ENCODE measurements at regions not wholly inside any gene's neighbourhood (a gene's known extent, or its start where the extent isn't known, plus 50 kb on each side); places are given as distances from the start of the nearest gene placed in this dataset.
"Not testable (repeated sequence)": the region's sequence is repeated elsewhere in the genome, so short reads cannot be mapped to it uniquely, and the experiment has no call there.

DNA sequence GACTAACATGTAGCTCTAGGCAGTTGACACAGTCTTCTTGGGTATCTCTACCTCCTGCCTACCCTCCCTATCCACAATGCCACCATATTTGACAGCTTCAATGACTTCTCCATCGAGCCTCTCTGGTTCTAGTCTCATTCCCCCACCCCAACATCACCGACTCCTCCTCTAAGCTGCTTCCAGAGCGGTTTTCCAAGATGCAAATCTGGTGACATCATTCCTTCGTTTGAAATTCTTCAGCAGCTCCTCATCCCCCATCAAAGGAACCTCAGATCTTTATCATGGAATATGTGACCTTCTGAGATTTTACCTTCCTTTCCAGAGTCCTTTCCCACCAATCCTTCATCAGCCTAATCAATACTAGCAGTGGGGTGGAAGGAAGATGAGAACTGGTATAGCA is 352.4 kb upstream of the RUNX1 start:
- DNase-seq (ENCODE audit: low spot score), result no peak

DNA sequence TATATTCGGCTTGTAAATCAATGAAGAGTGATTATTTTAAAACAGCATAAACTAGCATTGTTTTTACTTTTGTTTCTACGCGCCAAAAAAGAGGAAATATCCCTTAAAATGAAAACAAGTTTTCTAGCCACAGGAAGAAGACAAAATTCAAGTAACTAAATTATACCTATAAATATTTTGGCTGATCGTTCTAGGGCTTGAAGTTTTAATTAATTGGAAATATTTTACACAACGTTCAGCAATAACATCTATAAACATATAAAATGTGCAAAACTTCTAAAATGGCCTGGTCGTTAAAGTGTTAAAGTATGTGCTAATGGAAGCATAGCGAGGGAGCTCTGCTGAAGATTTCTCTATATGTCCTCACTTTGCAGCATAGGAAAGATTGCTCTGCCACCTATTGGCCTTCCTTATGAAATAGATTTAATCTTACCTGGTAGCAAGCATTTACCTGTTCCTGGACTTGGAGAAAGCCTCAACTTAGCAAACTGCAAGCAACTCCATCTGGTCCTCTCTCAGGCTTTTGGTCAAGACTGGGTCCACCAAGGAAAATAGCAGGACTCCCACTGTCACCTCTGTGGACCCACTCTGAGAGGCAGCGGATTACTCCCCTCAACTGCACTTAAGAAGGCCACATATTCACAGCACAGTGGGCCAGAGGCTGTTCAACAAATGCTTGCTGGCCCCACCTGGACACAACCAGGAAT is 351.3 kb upstream of the RUNX1 start:
- DNase-seq (ENCODE audit: low spot score), result peak; percentile 80

DNA sequence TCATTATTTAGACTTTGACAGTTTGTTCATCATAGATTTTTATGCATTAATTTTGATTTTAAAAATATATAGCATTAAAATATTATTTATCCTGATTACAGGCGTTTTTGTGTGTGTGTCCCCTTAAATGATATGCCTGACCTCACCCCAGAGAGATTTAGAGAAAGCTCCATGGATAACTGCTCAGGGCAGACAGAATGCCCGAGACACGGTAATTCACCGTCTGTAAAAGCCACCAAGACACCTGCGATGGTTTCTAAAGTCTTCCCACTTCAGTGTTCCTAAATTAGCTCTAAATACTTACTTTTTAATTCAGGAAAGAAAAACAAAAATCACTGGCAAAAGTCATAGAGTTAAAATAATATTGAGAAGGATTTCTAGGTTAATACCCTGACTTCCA is 350.6 kb upstream of the RUNX1 start:
- peak; percentile 38 for DNase-seq (ENCODE audit: low spot score)

DNA sequence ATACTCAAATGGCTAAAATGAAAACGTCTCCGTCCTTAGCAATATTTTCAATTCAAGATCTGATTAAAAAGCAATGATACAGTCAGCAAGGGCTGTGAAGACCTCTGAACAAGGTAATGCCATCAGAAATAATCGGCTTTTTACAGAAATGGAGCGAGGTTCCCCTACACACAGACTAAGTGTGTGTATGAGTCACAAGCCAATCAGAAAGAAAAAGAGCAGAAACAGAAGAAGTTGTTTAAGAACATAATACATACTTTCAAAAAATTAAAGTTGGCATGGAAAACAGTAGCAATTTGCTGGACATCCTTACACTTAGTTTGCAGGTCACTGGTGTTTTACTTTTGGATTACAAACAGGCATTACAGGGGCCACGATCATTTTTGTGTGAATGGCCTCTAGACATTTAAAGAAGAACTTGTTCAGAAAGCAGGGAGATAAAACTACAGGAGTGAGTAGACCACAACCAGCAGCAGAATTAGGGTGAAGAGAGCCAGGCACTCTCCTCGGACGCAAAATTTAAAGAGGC is 350.0 kb upstream of the RUNX1 start:
- DNase-seq (ENCODE audit: low spot score), result peak; percentile 52

DNA sequence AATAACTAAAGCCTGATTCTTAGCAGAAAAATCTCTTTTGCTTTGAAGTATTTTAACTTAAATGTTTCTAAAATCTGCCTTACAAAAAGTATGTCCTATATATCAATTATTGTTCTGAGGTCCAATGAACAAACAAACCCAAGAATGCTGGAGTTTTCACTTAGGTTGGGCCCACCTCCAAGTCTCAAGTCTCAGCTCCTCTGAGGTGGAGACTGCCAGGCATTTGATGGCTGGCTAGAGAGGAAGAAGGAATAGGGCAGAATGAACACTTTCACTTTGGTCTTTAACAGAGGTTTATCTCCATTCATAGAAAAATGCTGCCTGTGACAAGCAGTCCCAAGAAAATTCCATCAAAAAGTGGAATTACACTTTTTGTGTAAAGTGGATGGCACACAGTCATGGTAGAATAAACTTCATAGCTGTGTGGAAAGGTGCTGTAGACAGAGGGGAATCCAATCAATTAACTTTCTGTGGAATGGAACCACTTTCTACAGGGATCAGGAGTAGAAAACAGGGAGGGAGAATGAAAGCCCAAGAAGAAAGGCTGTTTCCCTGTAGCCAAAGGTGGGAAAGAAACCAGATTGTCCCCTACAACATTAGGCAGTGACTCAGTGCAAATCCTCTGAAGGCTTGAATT is 349.4 kb upstream of the RUNX1 start:
- DNase-seq (ENCODE audit: low spot score), result peak; percentile 89

DNA sequence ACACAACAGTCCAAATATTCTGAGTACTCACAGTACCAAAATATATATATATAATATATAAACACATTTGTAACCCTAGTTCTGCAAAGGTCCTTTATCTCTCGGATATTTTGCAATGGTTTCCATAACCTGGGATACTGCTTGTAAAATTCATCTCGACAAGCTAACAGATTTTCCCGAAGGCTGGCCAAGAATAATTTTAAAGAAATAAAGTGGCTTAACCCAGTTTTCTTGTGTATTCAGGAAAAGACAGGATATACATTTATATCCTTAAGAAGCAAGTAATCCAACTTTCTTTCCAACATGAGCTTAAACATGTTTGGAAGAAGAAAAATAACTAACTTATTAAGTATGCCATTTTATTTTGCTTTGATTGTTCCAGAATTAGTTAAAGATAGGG is 348.7 kb upstream of the RUNX1 start:
- DNase-seq (ENCODE audit: low spot score), result peak; percentile 91

DNA sequence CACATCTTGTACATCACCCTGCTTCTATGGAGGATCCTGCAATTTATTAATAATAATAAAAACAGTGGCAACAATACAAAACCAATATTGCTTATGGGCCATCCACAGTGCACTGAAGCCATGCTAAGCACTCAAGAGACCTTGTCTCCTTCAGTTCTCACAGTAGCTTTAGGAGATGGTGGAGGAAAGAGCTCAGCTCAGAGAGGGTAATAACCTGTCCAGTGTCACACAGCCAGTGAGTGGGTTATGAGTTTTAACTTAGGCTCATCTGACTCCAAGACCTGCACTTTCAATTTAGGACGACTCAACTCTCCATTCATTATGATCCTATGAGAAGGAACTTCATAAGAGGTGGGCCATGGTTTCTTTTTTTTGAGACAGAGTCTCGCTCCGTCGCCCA is 347.6 kb upstream of the RUNX1 start:
- no peak for DNase-seq (ENCODE audit: low spot score)

DNA sequence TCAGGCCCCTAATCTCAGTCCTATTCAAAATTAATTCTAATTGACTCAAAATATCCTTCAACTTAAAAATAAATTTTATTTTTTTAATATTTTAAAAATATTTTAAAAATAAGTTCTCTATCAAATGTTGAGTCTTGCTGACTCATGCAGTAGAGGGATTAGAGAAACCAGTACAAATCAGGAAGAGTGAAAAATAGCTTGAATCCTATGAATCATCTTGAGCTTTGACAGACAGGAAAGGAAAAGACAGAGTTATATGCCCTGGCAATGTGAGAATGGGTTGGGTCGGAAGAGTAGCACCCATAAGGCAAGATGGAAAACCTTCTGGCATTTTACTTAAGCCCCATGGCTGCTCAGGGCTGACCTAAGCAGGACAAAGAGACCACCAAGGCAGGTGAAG is 346.6 kb upstream of the RUNX1 start:
- DNase-seq (ENCODE audit: low spot score), result no peak

DNA sequence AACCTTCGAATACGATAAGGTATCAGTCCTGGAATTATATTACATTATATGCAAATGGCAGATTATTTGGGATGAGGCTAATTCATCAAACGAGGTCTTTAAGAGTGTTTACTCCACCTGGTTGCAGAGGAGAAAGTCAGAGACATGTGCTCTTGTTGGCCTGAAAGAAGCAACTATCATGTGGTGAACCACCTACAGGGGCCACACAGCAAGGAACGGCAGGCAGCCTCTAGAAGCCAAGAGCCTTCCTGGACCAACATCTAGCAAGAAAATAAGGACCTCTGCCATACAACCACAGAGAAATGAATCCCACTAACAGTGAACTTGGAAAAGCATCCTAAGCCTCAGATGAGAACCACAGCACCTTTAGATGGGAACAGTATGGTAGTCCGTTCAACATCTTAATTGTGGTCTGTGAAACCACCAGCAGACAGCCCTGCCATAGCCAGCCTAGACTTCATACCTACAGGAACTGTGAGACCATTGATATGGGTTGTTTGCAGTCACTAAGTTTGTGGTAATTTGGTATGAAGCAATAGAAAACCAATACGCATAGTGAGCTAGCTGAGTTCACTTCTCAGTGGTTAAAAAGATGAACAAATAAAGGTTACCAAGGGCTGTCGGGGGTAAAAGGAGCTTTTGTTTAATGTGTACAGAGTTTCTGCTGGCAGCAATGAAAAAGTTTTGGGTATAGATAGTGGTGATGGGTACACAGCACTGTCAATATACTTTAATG is 345.7 kb upstream of the RUNX1 start:
- DNase-seq (ENCODE audit: low spot score), result no peak

DNA sequence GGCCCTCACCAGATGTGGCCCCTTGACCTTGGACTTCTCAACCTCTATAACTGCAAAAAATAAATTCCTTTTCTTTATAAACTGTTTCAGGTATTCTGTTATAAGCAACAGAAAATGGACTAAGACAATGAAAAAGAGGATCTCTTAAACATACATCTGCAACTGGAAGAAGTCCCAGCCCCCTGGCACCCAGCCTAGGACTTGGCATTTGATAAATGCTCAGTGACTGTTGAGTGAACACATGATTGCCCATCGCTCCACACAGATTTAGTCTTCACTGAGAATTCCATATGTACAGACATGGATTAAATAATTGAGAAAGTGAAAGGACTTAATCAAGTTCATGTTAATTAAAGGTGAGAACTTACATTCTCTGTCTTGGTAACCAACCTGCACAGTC is 344.9 kb upstream of the RUNX1 start:
- no peak for DNase-seq (ENCODE audit: low spot score)

DNA sequence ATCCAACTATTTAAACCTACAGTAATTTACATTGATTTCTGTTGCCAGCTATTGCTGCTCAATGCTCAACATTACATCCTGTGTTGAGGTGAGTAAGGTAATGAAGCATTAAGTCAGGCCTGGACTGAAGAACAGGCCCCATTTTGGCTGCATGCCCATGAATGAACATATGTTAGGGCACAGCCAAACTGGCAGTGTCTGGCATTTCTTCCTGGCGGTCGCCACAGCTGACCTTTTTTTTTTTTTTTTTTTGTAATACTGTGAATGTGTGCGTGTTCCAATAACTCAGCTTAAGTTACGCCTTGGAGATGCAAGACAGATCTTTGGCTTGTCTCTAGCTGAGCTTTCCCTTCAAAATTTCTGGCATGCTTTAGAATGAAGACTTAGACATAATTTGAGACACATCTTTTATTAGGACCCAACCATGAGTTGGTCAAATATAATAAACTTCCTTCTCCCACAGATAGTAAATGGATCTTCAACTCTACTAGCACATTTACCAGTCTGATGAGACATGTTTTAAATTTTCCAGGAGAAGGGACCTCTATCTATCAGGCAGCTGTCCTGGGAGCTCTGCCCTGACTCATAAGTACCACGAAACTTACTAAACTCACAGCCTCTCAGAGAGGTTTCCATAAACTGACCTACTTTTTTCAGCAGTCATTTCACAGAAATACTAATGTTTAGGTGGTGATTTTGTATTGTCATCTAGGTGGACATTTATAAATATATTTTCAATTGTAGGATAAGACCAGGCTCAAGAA is 341.1 kb upstream of the RUNX1 start:
- peak; percentile 76 for DNase-seq (ENCODE audit: low spot score)

DNA sequence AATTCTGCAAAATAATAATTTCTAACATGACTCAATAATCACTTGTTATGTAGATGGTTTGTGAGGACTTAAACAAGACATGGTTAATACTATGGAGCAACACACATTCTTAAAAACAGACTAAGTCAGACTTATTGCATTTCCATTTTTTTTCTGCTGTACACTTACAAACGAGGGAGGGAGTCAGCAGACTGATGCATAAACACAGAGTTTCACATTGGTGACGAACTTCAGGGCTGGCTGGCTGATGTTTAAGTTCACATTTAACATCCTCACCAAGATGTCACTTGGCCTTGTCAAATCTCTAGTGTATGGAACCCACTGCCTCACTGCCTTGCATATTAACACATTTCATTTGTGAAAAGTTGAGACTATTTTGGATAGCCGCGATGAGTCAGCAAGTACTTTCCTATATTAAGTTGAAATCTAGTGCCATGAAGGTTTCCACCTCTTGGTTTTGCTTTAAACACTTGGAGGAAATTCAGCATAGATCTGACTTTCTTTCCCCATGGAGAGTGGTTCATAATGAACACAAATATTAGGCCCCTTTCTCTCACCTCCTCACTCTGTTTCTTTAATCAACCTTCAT is 337.5 kb upstream of the RUNX1 start:
- DNase-seq (ENCODE audit: low spot score), result no peak

DNA sequence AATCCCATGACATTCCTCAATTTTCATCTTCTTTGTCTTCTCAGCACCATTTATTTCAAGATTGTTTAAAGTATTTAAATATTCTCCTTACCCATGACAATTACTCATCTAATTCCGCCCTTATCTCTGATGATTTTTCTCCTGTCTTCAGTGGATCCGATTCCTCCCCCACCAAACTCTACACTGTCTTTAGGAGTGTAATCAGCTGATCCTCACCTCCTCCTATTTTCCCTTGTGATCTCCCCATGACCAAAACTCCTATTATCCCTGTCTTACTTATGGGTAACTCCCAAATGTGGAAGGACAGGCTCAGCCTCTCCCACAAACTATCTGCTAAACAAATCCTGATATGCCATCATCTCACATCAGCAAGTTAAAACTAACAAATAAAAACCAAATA is 335.3 kb upstream of the RUNX1 start:
- no peak for DNase-seq (ENCODE audit: low spot score)

DNA sequence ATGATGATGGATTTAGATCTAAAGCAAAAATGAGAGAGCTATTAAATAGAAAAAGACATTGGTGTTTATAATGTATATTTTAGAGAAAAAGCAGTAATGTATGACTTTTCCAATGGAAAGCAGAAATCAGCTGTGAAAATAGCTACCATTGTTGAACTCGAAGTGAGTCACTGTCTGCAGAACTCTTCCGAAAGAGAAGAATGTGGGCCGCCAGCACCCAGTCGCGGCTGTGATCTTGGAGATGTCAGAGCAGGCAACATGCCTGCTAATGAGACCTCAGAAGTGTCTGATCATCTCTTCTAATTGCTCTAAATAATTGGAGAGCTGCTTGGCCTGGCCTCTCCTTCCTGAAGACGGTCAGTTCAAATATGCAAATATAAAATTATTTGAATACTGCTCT is 333.6 kb upstream of the RUNX1 start:
- DNase-seq (ENCODE audit: low spot score), result no peak

DNA sequence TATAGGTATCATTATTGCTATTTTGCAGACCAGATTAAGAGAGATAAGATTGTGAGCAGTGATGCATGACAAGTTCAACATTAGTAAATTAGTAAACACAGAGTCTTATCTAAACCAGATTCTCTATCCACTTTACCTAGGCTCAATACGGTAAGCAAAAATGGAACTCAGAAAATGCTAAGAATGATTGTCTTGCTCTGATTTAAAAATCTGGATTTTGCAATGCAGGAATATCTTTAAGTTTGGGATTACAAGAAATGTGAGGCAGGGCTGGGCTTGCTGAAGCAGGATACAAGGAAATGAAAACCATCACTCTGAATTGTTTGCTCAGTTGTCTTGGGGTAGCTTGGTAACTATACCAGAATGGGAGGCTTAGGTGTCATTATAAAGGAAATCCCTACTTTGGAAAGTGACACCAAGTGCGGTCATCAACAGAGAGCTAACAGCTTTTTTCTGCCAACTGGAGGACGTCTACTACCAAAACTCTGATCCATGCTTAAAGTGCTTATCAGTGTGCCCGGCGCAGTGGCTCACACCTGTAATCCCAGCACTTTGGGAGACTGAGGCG is 332.7 kb upstream of the RUNX1 start:
- no peak for DNase-seq (ENCODE audit: low spot score)

DNA sequence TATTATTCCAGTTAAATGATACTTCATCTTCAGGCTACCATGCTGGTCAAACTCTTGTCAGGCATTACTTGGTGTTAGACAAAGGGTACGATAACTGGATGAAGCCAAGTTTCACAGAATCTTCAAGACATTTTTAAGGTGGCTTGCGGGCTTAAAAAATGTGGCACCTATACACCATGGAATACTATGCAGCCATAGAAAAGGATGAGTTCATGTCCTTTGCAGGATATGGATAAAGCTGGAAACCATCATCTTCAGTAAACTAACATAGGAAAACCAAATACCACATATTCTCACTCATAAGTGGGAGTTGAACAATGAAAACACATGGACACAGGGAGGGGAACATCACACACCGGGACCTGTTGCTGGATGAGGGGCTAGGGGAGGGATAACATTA is 331.2 kb upstream of the RUNX1 start:
- not testable (repeated sequence) for DNase-seq (ENCODE audit: low spot score)

DNA sequence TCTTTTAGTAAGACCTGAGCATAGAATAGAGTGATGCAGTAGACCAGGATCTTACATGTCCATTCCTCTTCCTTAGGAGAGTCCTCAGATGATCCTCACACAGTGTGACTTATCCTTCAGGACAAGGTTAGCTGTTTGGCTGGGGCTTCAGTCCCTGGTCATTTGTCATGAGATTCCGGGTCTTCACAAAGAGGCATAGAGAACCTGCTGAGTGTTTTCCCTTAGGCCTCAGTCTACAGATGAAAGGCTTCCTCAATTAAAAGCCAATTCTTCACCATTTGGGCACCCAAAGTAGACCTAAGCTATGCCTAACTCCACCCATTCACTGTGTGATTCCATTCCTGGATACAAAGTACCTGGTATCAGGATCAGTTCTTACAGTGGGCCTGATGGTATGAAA is 329.8 kb upstream of the RUNX1 start:
- DNase-seq (ENCODE audit: low spot score), result no peak

DNA sequence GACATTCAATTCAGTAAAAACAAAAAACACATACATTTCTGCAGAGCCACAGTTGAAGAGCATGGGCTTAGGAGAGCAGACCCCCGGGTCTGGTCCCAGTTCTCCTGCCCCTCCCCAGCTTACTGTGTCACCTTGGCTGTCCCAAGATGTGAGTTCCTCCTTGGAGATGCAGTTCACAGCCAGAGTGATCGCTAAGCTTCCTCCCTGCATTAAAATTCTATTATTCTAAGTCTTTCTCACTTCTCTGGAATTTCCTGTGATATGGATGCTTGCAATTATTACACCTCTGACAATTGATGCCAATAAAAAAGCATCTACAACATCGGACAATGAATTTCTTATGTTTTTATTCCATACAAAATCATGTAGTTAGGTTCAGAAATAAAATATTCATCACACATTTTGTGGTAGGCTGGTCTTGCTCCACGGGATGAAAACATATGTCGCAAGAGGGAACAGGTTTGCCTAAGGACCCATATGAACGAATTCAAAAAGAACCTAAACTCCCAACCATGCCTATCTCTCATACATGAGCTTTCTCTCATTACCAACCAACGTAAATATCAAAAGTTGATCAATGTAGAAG is 328.5 kb upstream of the RUNX1 start:
- no peak for DNase-seq (ENCODE audit: low spot score)

DNA sequence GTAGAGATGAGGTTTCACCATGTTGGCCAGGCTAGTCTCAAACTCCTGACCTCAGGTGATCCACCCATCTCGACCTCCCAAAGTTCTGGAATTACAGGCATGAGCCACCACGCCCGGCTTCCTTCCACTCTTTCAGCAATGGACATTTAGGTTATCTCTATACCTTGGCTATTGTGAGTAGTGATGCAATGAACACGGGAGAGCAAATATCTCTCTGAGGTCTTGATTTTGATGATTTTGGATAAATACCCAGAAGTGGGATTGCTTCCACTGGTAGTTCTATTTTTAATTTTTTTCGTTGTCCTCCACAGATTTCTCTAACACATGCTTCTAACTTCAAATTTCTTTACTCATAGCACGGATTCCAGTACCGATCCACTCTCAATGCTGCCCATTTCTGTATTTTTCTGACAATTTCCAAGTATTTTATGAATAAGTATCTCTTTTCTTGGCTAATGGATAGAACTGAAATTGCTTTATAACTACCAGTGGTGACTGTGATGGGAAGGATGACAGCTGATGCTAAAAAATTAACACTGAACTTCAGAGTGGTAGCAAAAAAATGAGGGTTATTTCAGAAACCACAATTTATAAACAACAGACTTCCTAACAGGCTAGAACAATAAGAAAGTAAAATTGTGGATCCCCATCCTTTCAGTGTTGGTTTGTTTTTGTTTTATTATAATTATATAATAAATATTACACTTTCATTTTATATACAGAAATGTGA is 327.5 kb upstream of the RUNX1 start:
- no peak for DNase-seq (ENCODE audit: low spot score)

DNA sequence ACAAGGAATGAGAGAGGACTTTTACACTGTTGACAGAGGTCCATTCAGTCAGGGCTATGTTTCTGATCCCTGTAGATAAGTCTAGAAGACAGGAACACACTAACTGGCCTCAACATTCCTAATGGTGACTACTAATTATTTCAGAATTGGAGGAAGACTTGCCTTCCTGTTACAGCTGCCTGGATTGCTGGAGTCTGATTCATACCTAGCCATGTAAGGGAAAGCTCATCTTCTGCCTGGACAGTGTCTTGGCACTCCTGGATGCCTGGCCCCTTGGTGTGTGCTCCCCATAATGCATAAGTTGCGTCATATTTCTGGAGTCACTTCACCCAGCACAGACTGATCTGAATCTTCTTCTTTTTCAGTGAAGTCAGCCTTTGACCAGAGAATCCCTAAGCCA is 326.0 kb upstream of the RUNX1 start:
- no peak for DNase-seq (ENCODE audit: low spot score)
